CD4-positive, alpha-beta T cell treated with Interleukin-17A for 1 hour (primary cell): ENCODE measurements at regions not wholly inside any gene's neighbourhood (a gene's known extent, or its start where the extent isn't known, plus 50 kb on each side); places are given as distances from the start of the nearest gene placed in this dataset.
"Not testable (repeated sequence)": the region's sequence is repeated elsewhere in the genome, so short reads cannot be mapped to it uniquely, and the experiment has no call there.

ENCODE experiments used
- DNase-seq: peaks from one replicate; pipeline ENCODE4 v3.0.0-alpha.2; 2020

DNA sequence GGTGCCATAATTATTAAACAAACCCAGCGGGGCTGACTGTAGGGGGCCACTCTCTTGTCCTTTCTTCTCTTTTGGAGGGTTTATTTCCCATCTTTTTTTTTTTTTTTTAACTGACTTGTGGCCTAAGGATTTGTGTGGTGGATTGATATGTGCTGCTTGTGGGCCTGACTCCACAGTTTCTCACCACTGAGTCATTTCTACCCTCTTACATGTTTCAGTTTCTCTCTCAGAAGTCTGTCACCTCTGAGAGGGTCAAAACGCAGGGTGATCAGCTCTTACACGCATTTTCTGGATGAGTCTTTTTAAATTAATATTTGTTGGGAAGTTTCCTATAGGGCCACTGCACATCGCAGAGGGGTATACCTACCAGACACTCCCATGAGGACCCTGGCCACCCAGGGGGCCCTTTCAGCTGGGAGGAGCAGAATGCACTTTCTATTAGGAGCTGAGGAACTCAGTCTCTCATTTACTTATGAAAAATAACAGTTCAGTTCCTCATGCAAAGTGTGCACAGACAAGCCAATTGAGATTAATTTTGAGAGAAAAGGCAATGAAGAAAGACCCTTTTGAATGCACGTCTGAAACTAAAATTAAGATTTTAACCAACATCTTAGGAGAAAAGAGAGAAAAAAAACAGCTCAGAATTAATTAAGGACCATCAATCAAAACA, 407.9 kb downstream of the TECRL start:
- no peak for DNase-seq

DNA sequence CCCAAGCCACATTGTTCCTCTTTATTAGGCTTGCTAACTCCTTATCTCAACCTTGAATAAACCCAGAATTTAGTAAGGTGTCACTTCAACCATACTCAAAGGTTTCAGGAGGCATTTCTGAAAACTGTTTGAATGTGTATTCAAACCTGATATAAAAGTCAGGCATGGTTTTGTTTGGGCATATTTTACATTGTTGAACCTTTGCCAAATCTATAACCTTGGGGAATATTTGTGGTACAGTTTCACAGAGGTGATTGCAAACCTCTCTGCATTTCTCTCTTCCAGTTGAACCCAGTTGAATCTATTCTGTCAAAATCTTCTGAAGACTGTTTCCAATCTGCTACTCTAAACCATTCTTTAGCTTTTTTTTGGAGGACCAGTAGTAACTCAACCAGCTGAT, 409.0 kb downstream of the TECRL start:
- no peak for DNase-seq

DNA sequence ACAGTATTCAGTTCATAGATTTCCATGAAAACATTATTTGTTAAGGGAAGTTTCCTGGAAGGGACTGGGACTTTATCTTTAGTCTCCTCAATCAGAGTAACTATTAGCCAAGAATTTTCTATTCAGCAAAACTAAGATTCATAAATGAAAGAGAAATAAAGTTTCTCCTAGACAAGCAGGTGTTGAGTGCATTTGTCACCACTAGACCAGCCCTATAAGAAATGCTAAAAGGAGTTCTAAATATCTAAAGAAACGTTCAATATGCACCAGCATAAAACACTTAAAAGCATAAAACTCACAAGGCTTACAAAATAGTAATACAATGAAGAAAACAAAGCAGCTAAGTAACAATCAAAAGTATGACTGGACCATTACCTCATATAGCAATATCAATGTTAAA, 423.0 kb downstream of the TECRL start:
- DNase-seq: no peak

DNA sequence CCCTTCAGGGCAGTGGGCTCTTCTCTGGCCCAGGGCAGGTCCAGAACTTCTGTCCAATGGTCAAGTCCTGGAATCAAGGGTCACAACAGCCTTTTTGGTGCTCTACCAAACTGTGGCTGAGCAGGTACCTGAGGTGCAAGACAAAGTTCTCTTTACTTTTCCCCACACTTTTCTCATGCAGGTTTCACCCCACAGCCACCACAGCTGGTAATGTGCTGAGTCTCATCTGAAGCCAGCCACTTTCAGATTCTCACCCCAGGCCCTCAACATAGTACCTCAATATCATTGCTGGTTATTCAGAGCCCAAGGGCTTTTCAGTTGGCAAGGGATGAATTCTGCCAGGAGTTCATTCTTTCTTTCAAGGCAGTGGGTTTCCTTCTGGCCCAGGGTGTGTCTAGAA, 426.0 kb downstream of the TECRL start:
- no peak for DNase-seq

DNA sequence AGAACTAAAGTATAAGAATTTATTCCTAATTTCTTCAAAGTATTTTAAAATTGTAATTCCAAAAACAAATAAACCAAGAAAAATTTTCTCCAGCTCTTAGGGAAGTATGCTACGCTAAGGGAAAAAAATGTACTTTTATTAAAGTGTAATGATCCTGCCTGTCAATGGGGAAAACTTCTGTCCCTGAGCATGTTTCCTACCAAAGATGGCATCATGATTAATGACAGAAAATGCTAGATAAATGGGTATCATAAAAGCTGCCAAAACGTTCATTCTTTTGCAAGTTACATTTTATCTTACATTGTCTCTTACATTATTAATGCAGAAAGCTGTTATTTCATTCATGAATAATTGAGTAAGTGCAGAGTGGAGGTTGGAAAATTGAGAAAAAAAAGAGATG, 443.4 kb downstream of the TECRL start:
- no peak for DNase-seq

DNA sequence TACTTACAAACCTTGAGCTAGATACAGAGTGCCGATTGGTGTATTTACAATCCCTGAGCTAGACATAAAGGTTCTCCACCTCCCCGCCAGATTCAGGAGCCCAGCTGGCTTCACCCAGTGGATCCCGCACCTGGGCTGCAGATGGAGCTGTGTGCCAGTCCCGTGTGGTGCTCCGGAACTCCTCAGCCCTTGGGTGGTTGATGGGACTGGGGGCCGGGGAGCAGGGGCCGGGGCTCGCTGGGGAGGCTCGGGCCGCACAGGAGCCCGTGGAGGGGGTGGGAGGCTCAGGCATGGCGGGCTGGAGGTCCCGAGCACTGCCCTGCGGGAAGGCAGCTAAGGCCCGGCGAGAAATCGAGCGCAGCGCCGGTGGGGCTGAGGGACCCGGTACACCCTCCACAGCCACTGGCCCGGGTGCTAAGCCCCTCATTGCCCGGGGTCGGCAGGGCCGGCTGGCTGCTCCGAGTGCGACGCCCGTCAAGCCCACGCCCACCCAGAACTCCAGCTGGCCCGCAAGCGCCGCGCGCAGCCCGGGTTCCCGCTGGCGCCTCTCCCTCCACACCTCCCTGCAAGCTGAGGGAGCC, 466.5 kb downstream of the TECRL start:
- DNase-seq: not testable (repeated sequence)

DNA sequence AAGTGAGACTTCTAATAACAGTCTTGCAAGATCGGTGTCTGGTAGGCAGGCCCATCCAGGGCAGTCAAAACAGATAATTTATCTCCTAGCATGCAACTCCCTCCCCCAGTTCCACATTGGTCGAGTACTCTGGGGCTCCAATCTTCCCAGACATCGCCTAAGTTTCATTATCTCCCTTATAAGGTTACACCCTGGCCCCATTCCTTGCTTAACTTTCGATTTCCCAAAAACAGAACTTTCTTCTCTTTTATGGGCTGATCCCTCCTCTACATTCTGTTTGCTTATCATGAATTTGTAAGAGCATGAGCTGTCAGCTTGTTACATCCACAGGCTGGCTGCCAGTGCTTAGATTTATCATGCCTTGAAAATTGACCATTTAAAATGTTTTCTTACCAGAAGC, 471.3 kb downstream of the TECRL start:
- no peak for DNase-seq

DNA sequence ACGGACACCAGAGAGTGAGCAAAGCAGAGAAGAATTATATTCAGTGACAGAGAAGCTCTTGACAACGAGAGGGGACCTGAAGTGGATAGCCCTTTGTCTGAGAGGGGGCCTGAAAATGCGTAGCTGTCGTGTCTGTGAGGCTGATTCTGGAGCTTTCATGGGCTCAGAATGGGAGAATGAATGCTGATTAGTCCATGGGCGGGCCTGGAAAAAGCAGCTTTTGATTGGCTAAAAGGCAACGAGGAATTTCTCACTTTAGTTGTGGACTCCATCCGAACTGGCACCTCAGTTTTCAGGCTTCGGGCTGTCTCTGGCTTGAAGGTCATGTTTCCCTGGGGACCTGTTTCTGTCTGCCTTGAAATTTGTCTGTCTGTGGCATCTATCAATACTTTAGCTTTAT, 487.1 kb downstream of the TECRL start:
- no peak for DNase-seq

DNA sequence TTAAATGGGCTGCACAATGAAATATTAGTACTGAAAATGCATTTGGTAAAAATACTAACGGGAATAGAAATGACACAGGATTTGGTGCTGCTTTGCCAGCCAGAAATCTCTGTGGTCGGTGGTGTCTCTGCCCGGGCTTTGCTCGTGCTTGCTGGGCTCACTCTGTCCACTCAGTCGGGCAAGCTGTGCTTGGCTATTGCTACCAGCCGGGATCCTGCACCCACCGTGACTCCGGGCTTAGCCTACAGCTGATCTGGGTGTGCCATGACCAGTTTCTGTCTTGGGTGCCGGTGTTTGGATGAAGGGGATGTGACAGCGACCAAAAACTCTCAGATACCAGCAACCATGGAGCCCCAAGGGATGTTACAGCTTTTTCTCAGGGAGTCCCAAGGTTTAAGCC, 487.7 kb downstream of the TECRL start:
- no peak for DNase-seq

DNA sequence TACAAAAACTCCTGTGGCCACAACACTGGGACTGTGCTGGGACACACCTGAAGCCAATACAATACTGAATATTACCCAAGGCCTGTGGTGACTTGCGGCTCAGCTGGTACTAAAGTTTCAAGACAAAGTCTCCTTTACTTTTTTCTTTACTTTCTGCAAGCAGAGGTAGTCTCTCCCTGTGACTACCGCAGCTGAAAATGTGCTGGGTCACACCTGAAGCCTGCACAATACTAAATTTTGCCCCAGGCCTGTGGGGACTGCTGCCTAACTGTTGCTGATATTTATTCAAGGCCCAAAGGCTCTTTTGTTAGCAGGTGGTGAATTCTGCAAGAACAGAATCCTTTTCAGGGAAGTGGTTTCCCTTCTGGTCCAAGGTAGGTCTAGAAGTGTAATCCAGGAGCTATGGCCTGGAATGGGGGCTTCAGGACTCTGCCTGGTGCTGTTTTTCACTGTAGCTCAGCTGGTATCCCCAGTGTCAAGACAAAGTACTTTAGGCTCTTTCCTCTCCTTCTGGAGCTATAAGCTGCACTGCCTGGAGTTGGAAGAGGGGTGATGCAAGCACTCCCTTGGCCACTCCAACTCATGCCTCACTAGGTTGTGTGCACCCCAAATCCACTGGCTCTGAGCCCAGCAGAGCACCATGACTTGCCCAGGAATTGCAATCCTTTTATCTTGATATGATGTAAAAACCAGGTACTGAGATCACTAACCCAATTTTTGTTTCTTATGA, 489.4 kb downstream of the TECRL start:
- DNase-seq: no peak

DNA sequence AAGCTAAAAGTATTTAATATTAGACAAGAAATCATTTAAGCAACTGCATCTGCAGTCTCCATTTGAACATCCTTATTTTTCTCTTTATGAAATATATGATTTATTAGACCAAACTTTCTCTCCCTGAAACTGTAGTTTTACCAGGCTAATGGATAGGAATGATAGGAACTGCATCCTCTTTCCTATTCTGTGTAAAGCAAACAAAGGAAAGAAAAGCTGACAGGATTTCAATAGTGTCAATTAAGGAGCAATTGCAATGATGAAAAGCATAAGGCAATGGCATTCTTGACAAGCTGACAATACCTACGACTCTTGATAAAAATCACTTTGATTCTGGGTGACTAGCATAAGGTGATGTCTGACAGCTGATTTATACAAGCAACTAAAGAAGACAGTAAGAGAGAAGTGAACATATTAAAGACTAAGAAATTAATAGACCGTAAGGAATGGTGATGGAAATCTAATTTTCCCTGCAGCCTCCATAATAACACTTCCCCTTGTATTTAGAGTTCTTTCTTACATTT, 502.5 kb downstream of the TECRL start:
- DNase-seq: no peak

DNA sequence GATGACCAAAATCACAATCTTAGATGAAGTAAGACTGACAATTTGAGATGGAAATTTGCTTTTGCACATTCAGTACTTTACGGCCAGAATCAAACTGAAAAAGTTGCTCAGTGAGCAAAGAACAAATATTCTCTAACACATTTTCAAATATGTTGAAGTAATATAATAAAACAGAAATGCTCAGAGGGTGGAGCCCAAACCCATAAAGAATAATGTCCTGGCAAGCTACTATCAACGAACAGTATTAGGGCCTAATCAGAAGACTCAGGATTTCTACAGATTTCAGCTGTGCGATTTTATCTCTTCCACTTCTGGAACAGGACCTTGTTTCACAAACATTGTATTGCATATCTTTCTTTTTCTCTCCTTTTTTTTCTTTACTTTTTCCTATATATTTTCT, 505.0 kb downstream of the TECRL start:
- no peak for DNase-seq

DNA sequence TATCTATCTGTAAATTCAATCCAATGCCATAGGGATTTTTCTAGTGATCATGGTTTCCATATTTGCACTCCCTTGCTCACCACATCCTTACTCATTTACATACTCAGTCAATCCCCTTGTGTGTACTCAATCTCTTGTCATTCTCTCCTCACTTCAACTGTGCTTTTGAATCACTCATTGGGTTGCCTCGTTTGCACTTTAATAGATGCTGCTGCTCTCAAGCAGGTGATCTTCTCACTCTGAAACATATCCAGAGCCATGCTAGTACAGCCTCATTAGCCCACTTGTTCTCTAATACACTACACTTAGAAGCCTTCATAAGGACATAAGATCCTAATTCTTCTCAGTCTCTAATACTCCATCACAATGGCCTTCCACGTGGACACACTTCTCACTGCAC, 507.9 kb downstream of the TECRL start:
- no peak for DNase-seq

DNA sequence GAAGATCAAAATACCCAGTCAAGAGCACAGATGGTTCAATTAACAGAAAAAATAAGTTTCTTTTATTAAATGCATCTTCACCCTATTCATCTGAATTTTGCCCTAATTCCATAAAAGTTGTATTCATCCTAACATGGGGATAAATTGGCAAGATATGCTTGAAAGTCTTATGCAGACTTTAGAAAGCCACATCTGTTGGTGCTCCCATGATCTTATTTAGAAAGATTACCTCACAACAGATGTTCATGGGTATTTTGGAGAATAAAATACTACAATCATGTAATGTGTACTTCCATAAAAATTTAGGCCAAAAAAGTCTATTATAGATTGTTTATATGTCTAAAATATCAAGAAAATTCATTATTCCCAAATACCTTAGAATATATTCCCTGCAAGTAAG, 510.3 kb downstream of the TECRL start:
- no peak for DNase-seq

DNA sequence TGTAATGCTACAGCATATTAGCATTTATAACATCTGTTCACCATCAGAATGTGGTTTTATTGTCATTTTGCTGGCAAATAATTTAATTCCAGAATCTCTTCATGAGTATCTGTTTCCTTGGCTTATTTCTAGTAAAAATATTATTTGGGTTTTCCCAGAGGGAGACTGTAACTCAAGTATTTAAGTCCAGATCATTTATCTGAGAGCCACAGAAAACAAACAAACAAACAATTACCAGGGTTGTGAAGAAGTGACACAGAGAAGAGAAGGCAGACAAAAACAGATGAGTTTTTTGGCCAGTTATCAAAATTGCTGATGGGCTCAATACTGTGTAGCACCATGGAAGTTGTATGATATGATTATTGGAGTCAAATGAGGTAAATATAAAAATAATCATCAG, 515.1 kb downstream of the TECRL start:
- no peak for DNase-seq

DNA sequence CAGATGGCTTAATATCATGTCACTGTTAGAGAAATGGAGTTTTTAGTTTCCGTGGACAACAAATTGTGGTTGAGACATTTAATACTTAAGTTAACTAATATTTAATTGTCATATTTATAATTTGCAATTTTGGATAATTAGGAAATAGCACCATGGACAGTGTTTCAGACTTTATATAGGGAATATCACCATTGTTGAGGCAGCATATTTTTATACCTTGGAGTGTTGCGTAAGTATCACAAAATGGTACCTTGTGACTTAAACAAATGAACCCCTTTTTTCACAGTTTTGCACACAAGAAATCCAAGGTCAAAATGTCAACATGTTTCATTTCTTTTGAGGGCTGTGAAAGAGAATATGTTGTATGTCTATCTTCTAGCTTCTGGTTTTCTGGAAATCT, 539.9 kb downstream of the TECRL start:
- DNase-seq: no peak

DNA sequence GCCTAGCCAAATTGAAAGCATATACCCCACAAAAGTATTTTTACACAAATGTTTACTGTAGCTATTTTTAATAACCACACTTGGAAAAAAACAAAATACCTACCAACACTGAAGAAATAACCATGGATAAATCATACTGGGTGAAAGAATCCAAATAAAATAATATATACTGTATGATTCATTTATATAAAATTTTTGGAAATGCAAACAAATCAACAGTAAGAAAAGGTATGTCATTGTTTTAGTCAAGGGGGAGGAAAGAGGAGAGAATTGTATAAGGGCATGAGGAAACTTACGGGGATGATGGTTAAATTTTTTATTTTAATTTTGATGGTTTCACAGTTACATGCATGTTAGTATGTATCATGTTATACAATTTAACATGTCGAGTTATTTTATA, 557.8 kb downstream of the TECRL start:
- DNase-seq: no peak

DNA sequence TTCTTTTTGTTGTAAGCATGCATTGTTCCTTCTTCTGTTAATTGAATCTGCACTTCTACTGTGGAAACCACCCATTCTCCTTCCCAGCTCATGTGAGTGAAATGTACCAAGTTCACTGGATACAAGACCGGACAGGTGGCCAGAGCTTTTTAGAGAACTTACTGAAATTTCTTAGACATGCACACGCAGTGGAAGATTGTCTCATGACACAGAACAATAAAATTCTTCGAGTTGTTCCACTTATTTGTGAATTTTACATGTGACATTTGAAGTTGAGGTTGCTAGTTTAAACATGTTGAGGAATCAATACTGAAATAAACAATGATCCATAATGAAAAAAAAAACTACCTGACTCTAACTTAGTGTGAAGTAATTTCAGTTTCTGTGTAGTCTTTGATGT, 568.0 kb downstream of the TECRL start:
- DNase-seq: no peak

DNA sequence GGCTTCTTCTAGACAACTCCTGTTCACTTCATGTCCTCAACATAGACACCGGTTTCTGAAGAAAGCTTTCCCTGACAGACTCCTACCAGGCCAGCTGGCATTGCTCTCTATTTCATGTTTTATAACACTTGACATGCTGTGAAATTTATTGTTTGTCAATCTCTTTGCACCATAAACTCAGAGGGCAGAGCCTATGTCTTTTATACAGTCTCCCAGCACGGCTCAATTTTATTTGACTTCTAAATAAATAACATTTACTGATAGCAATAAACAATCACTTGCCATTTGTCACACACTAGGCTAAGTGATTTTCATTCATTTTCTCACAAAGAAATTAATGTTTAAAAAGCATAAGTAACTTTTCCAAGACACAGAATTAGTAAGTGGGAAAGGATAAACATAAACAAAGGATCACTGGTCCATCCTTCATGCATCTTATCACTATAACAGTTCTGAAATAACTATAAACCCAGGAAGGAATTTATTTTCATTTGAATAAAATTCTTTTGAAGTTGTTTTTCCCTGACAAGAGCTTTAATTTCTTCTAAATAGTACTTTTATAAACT, 577.6 kb downstream of the TECRL start:
- DNase-seq: no peak

DNA sequence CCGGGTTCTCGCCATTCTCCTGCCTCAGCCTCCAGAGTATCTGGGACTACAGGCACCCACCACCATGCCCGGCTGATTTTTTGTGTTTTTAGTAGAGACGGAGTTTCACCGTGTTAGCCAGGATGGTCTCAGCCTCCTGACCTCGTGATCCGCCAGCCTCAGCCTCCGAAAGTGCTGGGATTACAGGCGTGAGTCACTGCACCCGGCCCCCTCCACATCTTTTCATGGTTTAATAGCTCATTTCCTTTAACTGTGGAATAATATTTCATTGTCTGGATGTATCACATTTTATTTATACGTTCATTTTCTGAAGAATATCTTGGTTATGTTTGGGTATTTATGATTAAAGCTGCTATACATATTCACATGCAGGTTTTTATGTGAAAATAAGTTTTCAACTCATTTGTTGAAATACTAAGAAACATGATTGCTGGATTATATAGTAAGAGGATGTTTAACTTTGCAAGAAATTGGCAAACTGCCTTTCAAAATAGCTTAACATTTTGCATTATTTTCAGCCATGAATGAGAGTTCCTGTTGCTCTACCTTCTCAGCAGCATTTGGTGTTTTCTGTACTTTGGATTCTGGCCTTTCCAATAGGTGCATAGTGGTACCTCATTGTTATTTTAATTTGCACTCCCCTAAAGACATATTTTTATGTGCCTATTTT, 591.9 kb downstream of the TECRL start:
- no peak for DNase-seq

DNA sequence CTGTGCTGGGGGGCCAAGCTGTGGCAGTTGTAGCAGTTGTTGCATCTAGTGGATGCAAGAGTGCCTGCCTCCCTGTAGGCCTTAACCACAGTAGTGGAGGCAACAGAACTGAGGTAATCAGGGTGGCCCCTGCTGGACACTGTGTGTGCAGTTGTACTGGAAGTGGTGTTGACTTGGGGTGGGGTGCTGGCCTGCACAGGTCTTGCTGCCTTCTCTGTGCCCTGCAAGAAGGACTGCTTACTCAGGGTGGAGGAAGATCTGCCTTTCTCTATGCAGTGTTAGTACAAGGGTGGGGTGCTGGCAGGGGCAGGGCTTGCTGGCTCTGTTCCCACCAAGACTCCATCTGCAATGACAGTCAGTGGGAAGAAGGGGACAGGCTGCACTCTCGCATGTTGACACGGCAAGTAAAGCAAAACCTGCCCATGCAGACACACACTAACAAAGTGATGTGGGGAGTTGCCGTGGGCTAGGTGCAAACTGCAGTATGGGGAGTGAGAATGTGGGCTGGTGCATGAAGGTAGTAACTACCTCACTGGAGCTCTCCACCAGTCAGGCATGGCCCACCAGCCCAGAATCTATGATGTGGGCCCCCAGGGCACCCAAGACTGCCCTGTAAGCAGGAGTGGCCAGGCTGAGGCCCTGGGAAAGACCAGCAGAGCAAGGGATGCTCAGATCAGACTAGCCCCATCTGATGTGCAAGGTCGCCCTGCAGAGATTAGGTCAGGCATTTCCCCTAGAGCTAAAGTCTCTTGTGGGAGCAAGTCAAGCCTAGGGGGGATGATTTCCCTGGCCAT, 594.9 kb downstream of the TECRL start:
- DNase-seq: no peak

DNA sequence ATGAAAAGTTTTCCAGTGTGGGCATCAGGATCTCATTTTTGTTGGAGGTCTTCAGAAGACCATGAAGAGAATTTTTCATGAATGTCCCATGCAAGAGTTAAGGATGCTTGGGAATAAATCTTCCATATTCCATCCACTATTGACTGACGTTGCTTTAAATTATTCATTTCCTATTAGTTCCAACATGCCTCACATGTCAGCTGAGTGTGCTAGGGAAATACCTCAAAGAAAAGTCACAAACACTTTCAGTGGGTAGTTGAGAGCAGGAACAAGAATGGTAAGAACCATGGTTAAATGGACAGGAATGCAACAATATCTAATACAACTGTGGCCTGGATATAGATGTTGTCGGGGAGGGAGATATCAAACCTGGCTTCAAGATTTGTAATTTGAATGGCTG, 610.1 kb downstream of the TECRL start:
- no peak for DNase-seq

DNA sequence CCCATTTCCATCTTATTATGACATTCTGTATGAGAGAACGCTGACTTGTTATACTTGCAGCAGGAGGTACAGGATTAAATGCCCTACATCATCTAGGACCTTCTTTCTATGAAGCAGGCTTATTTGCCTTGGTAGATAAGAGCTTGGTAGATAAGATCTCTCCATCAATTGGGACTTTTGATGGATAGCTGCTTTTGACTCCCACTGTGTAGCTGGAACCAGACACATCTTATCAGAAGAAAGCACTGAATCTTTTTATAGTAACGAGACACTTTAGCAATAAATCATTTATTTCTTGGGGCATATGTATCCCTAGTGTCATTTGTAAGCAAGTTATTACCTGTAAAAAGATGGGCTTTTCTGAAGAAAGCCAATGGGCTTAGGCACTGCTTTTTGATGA, 613.9 kb downstream of the TECRL start:
- no peak for DNase-seq
